Hepatocyte (in vitro differentiated cells): ENCODE measurements at regions not wholly inside any gene's neighbourhood (a gene's known extent, or its start where the extent isn't known, plus 50 kb on each side); places are given as distances from the start of the nearest gene placed in this dataset.

ENCODE experiments used
- CTCF ChIP-seq: fragments of 200-600 bp; sonication (generic); IDR thresholded peaks from 2 replicates; pipeline ENCODE4 v1.5.1; 2016; ENCODE audit warnings: antibody characterized with exemption, mild to moderate bottlenecking; ENCODE audit not compliant: poor library complexity
- EZH2 ChIP-seq: fragments of 200-600 bp; sonication (generic); IDR thresholded peaks from 2 replicates; pipeline ENCODE4 v1.6.1; 2016; ENCODE audit warnings: antibody characterized with exemption, mild to moderate bottlenecking, borderline replicate concordance

DNA sequence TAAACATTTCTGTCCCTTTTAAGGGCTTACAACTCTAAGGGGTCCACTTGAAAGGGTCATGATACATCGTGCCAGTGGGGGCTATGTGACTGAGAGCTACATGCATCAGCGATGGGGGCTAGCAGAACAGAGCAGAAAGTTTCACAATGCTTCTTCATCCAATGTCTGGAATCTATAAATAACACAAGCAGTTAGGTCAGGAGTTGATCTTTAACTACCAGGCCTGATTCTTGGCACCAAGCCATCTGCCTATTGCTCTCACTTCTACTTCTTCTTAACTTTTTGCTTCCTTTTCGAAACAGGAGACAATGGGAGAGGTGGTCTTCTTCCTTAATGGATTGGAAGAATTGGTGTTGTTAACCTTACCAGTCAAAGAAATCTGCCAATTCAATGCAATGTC is 410.0 kb downstream of the TGFB2 start:
- TF ChIP-seq CTCF (no peak), EZH2 (no peak)
